Stimulated activated CD4-positive, alpha-beta T cell treated with anti-CD3 and anti-CD28 coated beads, TNF-alpha, amount 100 ng/mL, for 4 hours (primary cell): ENCODE measurements at regions not wholly inside any gene's neighbourhood (a gene's known extent, or its start where the extent isn't known, plus 50 kb on each side); places are given as distances from the start of the nearest gene placed in this dataset.

ENCODE experiments used
- DNase-seq, 3 experiments: peaks; one replicate each; pipeline ENCODE4 v3.0.0-alpha.2; 2020; ENCODE audit warnings: low read depth in 3 of 3

DNA sequence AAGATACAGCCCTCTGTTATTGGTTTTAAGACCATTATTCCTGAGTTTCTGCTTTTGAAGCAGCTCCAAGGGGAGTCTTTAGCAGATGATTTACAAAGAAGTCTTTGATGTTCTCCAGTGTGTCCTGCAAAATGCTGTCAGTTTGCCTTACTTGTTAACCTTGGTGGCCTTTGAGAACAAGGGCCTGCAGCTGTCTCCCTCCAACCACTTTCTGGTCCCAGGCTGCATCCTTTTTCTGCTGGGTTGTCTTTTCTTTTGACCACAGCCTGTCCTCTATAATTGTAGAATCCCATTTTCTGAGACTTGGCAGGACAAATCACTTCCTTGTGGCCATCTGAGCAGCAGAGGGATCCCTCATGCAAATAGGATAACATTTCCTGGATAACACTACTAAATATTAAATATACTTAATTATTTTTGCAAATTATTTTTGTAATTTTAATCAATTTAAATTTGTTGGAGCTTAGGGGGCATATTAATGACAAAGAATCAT is 281.4 kb downstream of the DMRT2 start:
- DNase-seq = no peak

DNA sequence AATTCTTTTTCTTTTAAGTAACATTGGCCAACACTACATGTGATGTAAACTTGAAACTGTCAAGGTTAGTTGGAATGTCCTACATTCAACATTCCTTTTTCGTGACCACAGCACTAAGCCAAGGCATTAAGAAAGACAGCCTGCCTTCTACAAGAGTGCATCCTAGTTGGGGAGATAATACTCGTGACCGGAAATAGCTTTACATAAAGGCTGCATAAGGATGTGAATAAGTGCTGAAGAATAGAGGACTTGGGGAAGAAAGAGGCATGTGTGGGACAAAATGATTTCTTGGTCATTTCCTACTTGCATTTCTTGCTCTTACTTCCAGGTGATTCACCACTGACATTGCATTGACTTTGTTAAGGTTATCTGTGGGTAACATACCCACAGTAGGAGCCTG is 282.0 kb downstream of the DMRT2 start:
- no peak for DNase-seq

- DNase-seq = no peak
These were observed 285.0 kb downstream of the DMRT2 start for GRCh38 chr9:1335174-1335573.

DNA sequence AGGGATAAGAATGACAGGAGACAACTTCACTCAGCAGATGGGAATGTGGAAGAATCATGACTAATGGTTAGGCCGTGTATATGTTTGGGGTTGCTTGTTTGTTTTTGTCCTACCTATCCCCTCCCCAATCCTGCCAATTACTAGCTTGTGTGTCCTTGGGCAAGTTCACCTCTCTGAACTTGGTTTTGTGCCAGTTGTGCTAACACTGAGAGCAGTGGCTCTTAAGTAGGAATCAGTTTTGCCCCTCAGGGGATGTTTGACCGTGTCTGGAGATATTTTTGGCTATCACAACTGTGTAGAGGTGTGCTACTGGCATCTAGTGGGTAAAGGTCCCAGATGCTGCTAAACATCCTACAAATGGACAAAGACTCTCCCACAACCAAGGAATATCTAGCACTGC is 287.0 kb downstream of the DMRT2 start:
- no peak for DNase-seq

DNA sequence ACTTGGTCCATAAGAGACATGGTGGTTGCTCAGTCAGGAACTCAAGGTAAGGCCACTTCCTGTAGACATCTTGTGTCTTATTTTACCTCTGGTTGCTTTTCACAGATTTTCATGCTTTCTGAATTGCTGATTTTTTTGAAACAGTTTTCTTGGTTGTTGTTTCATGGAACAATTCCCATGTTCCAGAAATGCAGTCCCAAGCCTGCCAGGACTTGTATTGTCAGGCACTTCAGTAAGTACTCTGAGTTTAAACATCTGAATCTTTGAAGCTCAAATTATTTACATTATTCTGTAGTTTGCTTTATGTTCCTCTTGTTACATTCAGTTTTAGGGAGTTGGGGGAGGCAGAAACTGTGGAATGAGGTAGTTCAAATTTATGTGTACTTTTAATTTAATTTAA is 290.2 kb downstream of the DMRT2 start:
- DNase-seq = no peak

DNA sequence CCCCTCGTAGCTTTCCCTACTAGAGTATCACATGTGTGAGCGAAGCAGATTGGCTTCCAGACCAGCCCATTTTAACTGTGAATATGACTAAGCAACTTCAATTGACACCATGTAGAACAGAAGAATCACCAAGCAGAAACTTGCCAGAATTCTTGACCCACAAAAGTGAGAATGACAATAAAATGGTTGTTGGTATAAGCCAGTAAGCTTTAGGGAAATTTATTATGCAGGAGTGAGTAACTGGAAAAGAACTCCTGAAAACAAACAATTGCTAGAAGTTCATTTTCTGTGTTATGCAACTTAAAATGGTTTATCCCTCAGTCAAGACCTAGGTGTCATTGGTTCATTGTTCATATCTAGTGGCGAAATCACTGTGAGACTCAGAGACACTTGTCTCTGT is 303.1 kb downstream of the DMRT2 start:
- DNase-seq = no peak

- no peak for DNase-seq
These were observed 303.9 kb downstream of the DMRT2 start for GRCh38 chr9:1354086-1354485.

DNA sequence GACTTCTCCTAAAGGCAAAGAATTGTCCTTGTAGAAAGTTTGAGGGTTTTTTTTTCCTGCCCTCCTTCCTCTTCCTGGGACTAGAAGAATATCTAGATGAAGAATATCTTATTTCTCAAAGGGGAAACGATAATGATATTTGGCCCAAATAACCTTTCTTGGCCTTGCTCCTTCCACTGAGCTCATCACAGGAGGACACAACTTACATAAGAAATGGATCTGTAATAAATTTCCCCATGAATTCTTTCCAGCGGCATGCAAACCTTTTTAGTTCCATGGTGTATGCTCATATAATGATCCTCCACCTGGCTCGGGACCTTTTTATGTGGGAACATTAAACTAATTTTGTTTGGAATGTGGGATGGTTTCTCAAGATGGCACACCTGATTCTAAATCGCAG is 304.4 kb downstream of the DMRT2 start:
- no peak for DNase-seq

DNA sequence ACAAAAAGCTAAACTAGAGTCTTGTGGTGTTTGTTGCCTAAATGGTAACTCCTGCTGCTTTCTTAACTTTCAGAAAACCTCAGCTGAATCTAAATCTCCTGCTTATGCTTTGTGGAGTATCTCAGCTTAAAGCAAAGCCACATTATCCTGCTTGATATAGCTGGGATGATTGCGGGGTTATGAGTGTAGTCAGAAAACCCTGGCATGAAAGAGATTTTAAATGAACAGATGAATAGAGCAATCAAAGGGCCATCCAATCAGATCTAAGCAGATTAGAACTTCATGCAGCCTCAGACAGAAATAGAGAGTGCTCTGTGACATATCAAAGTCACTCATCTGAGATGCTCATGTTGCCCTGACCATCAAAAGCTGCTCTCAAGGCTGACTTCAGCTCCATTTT is 305.5 kb downstream of the DMRT2 start:
- no peak for DNase-seq

DNA sequence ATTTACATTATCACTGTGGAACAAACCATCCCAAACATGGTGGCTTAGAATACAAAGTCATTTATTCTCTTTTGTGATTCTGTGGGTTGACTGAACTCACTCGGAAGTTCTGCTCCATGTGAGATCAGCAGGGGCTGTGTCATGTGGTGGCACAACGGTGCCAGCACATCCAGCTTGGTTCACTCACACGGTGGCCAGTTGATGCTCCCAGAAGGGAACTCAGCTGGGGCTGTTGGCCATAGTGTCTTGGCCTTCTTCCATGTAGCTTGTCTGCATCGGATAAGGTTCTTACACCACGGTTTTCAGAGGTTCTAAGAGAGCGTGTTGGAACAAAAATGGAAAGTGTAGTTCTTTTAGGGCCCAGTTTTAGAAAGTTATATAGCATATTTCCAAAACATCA is 312.7 kb downstream of the DMRT2 start:
- DNase-seq = no peak

- no peak for DNase-seq
These were observed 316.1 kb downstream of the DMRT2 start for GRCh38 chr9:1366276-1366675.

DNA sequence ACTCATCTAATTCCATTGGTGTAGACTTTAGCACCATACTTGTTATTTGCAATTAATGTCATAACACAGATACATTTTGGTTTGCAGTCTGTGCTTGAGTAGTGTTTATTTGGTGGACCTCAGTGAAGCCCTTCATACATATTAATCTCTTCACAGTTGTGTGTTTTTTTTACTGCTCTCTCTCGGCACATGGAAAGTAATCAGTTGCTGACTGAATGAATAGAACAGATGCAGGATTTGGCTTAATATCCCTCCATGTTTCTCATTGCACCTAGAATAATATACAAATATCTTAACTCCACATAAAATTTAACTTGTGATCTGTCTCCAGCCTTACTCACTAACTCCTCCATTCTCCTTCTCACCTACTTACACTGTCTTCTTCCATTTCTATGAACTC is 319.1 kb downstream of the DMRT2 start:
- DNase-seq = no peak

DNA sequence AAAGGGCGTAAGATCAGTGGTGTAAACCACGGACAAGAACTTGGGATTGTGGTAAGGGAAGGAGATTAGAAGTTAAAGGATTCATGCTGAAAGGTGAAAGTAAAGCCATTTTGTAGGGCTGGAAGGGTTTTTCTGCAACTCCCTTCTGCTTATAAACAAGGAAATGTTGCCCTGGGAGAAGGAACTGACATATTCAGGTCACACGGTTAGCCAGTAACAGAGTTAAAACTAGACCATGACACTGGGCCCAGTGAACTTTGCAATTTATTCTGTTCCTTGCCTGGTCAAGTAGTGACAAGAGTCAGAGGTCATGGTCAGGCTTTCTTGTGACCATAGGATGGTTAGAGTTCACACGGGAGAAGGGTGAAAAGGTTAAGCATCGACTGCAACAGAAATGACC is 323.3 kb downstream of the DMRT2 start:
- DNase-seq = no peak

DNA sequence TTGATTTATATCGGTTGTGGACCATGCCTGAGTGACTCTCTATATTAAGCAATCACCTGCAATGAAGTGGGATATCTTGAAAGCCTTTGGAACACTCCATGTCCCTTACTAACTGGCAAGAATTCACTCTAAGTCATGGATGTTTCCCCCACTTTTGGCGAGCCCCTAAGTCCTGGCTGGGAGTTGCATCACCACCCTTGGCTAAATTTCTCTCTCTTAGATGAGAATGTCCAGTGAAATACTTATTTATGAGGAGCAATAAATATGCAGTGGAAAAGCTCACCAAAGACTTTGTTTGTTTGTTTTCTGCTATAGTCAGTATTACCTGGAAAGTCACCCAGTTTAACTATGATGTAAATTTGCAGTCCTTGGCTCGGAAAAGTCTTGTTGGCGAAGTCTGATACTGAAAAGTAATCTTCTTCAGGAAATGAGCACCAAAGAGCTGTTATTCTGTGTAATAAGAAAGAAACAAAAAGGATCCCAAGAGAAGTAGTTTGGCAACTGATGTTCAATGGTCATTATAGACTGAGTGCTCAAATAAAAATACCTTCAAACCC is 333.8 kb downstream of the DMRT2 start:
- DNase-seq = no peak

DNA sequence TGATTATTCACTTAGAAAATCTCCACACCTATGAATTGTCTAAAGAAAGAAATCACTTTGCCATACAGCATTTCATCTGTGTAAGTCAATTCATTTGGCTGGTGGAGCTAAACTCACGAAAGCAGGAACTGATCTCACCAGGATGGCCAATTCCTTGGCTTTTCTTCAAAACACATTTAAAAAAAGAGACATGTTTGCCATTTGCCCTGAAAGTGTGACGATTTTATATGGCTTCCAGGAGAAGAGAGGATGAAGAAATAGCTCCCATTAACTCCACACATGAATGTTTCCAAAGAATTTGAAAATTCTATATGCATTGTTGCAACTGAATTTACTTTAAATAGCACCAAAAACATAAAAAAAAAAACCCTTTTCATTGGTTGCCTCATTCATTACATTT is 334.7 kb downstream of the DMRT2 start:
- no peak for DNase-seq

GRCh38 chr9:1386420-1386819 is 336.3 kb downstream of the DMRT2 start:
- no peak for DNase-seq

DNA sequence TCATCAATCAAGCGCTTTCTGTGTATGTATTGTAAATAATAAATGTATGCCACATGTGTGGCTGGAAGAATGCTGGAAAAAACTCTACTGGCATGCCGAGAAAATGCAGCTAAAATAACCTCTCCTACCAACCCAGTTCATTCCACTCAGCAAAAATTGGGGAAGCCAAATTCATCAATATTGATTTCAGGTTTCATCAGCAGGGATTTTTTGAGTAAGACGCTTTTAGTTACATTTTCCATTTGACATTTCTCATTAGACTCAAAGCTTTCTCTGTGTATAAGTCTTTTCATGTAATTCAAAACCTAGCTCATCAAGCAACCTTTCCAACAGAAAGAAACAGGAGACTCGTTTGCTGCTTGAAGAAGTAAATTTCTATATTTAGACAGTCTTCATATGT is 338.1 kb downstream of the DMRT2 start:
- no peak for DNase-seq

DNA sequence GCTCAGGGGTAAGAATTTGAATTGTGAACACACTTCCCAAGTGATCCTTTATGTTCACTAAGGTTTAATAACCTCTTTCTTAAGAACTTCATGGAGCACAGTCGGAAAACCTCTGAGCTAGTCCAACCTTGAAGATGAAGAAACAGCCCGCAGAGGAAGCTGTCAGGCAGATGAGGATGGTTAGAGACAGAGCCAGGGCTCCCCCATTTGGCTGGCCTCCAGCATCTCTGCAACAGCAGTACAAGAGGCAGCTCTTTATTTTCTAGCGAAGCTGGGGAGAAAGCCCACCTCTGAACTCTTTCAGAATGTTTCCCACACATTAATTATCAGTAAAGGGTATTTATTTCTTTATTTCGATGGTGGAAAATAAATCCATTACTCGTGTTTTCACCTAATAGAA is 350.8 kb downstream of the DMRT2 start:
- DNase-seq = no peak

GRCh38 chr9:1404940-1405339 is 354.8 kb downstream of the DMRT2 start:
- DNase-seq = no peak

DNA sequence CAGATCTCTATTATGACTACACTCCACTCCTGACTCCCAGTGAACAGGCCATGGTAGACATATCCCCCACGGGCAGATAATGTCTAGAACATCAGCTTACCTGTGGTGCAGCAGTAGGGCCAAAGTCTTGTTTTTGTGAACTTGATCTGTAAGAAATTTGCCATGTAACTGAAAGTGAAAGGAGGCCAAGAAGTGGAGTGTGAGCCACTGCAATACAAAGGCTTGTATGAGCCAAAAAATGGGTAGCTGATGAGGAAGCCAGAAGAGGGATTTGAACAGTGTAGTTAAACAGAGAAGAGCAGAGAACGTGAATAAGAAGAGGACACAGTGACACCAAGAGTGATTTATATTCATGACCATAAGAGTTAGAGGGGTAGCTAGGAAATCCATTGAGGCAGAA is 361.7 kb downstream of the DMRT2 start:
- DNase-seq = no peak

- DNase-seq = no peak
These were observed 364.6 kb downstream of the DMRT2 start for GRCh38 chr9:1414711-1415131.

DNA sequence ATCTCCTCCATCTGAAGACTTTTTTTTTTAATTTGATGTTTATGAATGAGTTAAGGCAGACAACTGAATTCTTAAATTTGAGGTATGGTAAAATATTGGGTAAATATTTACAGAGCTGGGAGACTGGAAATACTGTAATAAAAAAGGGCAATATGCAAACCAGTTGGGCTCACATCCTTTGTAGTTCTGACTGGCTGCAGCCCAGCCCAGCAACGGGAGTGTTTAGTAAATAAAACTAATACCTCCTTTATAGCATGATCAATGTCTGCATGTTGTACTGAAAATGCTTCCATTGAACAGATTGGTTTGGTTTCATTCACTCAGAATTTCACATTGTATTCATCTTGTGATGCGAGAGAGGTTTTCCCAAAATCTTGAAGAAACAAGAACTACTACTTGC is 365.0 kb downstream of the DMRT2 start:
- no peak for DNase-seq

DNA sequence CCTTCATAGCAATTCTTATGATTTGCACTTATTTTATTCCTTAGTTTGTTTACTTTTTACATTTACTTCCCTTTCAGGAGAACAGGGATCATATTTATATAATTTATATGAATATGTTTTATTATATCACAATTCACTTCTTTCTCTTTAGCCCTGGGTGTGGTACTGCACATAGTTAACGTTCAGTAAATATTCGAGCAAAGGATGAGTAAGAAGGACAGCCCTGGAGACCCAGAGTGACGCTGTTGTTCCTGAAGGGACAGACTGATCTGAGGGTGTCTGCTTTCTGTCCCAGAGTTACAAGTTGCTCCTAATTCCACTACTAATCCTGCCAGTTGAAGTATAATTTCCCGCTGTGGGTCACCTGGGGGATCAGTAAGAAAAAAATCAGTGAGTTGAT is 366.1 kb downstream of the DMRT2 start:
- DNase-seq = no peak

- DNase-seq = no peak
These were observed 371.3 kb downstream of the DMRT2 start for GRCh38 chr9:1421436-1421835.

GRCh38 chr9:1427875-1428274 is 377.7 kb downstream of the DMRT2 start:
- no peak for DNase-seq
